ENCODE measurements at regions not wholly inside any gene's neighbourhood (a gene's known extent, or its start where the extent isn't known, plus 50 kb on each side); places are given as distances from the start of the nearest gene placed in this dataset.

GRCh38 chr18:57915248-57915647 lies 112.1 kb upstream of the ATP8B1 start:
- no peak for TF ChIP-seq EZH2 (IDR thresholded peaks at IDR 0.05; ENCODE audit: borderline replicate concordance, low read length)
- no peak for TF ChIP-seq CTCF (conservative IDR thresholded peaks at IDR 0.05 in 1 of 2, IDR thresholded peaks at IDR 0.05 in 1 of 2; ENCODE audit: extremely low read depth in 1 of 2, insufficient read depth in 1 of 2, low read depth in 1 of 2, low read length in 2 of 2)

Measured in mammary epithelial cell (primary cell).